ENCODE measurements at regions not wholly inside any gene's neighbourhood (a gene's known extent, or its start where the extent isn't known, plus 50 kb on each side); places are given as distances from the start of the nearest gene placed in this dataset.

DNA sequence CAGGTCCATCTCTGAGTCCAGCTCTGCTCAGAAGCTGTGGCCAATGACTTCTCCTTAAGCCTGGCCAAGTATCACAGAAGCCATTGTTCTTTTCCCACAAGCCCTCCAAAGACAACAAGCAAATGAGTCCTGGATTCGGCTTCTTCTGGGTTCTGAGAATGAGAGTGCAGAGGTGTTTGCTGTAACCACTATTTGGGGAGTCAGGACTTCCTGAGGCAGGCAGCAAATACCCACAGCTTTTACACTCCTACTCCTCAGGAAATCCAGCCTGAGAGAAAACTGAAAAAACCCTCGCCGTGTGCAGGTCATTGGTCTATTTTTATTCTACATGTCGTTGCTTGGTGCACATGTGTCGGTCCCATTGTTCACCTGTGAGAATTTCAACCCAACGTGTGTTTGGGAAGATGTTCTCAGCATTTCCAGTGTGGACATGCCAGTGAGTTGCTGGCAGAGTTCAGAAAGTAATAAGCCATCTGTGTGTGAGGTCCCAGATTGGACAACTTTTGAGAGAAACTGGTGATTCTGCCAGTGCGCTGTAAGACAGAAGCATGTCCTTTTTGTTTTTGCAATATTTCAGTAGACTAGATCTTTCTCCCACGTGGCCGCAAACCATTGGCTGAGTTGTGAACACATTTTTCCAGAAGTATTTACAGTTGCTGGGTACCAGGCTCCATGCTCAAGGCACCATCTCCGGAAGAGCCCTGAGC is 121.6 kb upstream of the LYZL2 start:
- H3K9me3 Mint-ChIP-seq (ENCODE audit: unreplicated experiment): no peaks in the 10 kb centered on the region
- H3K27ac ChIP-seq (ENCODE audit: low read depth, low read length): no peak overlapping the region
- no peaks in the 10 kb centered on the region for H3K9me3 ChIP-seq (ENCODE audit: insufficient read depth, low read depth, low read length)
- TF ChIP-seq, protein P1, sequence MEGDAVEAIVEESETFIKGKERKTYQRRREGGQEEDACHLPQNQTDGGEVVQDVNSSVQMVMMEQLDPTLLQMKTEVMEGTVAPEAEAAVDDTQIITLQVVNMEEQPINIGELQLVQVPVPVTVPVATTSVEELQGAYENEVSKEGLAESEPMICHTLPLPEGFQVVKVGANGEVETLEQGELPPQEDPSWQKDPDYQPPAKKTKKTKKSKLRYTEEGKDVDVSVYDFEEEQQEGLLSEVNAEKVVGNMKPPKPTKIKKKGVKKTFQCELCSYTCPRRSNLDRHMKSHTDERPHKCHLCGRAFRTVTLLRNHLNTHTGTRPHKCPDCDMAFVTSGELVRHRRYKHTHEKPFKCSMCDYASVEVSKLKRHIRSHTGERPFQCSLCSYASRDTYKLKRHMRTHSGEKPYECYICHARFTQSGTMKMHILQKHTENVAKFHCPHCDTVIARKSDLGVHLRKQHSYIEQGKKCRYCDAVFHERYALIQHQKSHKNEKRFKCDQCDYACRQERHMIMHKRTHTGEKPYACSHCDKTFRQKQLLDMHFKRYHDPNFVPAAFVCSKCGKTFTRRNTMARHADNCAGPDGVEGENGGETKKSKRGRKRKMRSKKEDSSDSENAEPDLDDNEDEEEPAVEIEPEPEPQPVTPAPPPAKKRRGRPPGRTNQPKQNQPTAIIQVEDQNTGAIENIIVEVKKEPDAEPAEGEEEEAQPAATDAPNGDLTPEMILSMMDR (IDR thresholded peaks at IDR 0.05; ENCODE audit: insufficient read depth, low read depth, low read length): no peak
- no peak for TF ChIP-seq EZH2 (IDR thresholded peaks at IDR 0.05; ENCODE audit: insufficient read depth, low read length)
- no peak overlapping the region for H3K4me3 Mint-ChIP-seq (ENCODE audit: unreplicated experiment)
- no peak for DNase-seq (ENCODE audit: low read depth)
- H3K36me3 ChIP-seq (ENCODE audit: insufficient read depth, low read length): no peaks in the 10 kb centered on the region
- H3K36me3 Mint-ChIP-seq (ENCODE audit: low read depth, unreplicated experiment): no peaks in the 10 kb centered on the region
- H3K4me1 ChIP-seq (ENCODE audit: insufficient read depth, low read length): peaks cover 6% of the 10 kb centered on the region
- no peak overlapping the region for H3K4me2 ChIP-seq (ENCODE audit: low read length)
- no peaks in the 10 kb centered on the region for H4K20me1 ChIP-seq (ENCODE audit: insufficient read depth, low read length)
- FAIRE-seq: peak; percentile 56
- no peak overlapping the region for H2AFZ ChIP-seq (ENCODE audit: low read depth, low read length)
- no peaks in the 10 kb centered on the region for H3K27me3 ChIP-seq (ENCODE audit: insufficient read depth, low read length)
- H3K27ac Mint-ChIP-seq (ENCODE audit: unreplicated experiment): no peak overlapping the region
- H3K4me3 ChIP-seq (ENCODE audit: insufficient read depth, low read depth, low read length): no peak overlapping the region
- H3K4me1 Mint-ChIP-seq (ENCODE audit: low read depth, unreplicated experiment): peaks cover 11% of the 10 kb centered on the region
- no peak overlapping the region for H3K9ac ChIP-seq (ENCODE audit: low read length)
- peaks cover 22% of the 10 kb centered on the region for H3K27me3 Mint-ChIP-seq (ENCODE audit: low read depth, unreplicated experiment)
- H3K79me2 ChIP-seq (ENCODE audit: insufficient read depth, low read length): no peaks in the 10 kb centered on the region

DNA sequence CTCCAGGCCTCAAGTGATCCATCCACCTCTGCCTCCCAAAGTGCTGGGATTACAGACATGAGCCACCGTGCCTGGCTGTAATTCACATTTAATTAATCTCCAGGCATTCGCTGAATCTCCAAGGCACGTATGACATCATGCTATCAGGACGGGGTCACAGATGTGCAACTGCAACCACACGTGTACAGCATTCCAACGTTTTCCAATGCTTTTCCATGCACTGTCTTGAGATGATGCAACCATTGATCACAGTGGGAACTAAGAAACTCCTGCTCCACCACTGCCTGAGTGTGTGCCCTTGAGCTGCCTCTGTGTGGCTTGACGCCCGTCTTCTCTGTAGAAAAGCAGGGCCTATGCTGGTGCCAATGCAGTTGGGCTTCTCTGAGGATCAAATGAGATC is 119.8 kb upstream of the LYZL2 start:
- Histone ChIP-seq H3K79me2 (ENCODE audit: insufficient read depth, low read length) (no peaks in the 10 kb centered on the region), H3K4me1 (ENCODE audit: insufficient read depth, low read length) (peaks cover 6% of the 10 kb centered on the region), H4K20me1 (ENCODE audit: insufficient read depth, low read length) (no peaks in the 10 kb centered on the region), H3K9me3 (ENCODE audit: insufficient read depth, low read depth, low read length) (no peaks in the 10 kb centered on the region), H3K4me3 (ENCODE audit: insufficient read depth, low read depth, low read length) (no peak overlapping the region), H3K27ac (ENCODE audit: low read depth, low read length) (no peak overlapping the region), H3K9ac (ENCODE audit: low read length) (no peak overlapping the region), H3K36me3 (ENCODE audit: insufficient read depth, low read length) (no peaks in the 10 kb centered on the region), H3K4me2 (ENCODE audit: low read length) (no peak overlapping the region), H2AFZ (ENCODE audit: low read depth, low read length) (no peak overlapping the region), H3K27me3 (ENCODE audit: insufficient read depth, low read length) (no peaks in the 10 kb centered on the region)
- H3K4me3 Mint-ChIP-seq (ENCODE audit: unreplicated experiment): no peak overlapping the region
- peaks cover 11% of the 10 kb centered on the region for H3K4me1 Mint-ChIP-seq (ENCODE audit: low read depth, unreplicated experiment)
- no peaks in the 10 kb centered on the region for H3K9me3 Mint-ChIP-seq (ENCODE audit: unreplicated experiment)
- no peak for DNase-seq (ENCODE audit: low read depth)
- H3K36me3 Mint-ChIP-seq (ENCODE audit: low read depth, unreplicated experiment): no peaks in the 10 kb centered on the region
- peaks cover 18% of the 10 kb centered on the region for H3K27me3 Mint-ChIP-seq (ENCODE audit: low read depth, unreplicated experiment)
- FAIRE-seq: no peak
- TF ChIP-seq, protein P1 (IDR thresholded peaks at IDR 0.05; ENCODE audit: insufficient read depth, low read depth, low read length): no peak
- TF ChIP-seq EZH2 (IDR thresholded peaks at IDR 0.05; ENCODE audit: insufficient read depth, low read length): no peak
- no peak overlapping the region for H3K27ac Mint-ChIP-seq (ENCODE audit: unreplicated experiment)

Measured in astrocyte (in vitro differentiated cells and primary cell).